H1 (cell line): ENCODE measurements at regions not wholly inside any gene's neighbourhood (a gene's known extent, or its start where the extent isn't known, plus 50 kb on each side); places are given as distances from the start of the nearest gene placed in this dataset.

ENCODE experiments used
- BCL11A ChIP-seq, 2 experiments: IDR thresholded peaks; one replicate each; pipeline ENCODE4 v1.6.1; 2011; ENCODE audit warnings: low read depth in 2 of 2, low read length in 2 of 2, mild to moderate bottlenecking in 2 of 2
- JUND ChIP-seq: IDR thresholded peaks from 2 replicates; pipeline ENCODE4 v1.6.1; 2011; ENCODE audit warnings: mild to moderate bottlenecking, improper control_type of control experiment, low read length
- POU5F1 ChIP-seq: IDR thresholded peaks from 2 replicates; pipeline ENCODE4 v1.6.1; 2011; ENCODE audit warnings: low read depth, mild to moderate bottlenecking, low read length, moderate library complexity
- SIRT6 ChIP-seq: IDR thresholded peaks from one replicate; pipeline ENCODE4 v1.7.1; 2012; ENCODE audit warnings: low read length, inconsistent platforms
- SRF ChIP-seq: IDR thresholded peaks from 2 replicates; pipeline ENCODE4 v1.6.1; 2011; ENCODE audit warnings: mild to moderate bottlenecking, low read depth, low read length, moderate library complexity
- TAF7 ChIP-seq: optimal IDR thresholded peaks from 2 replicates; pipeline ENCODE3; 2011; ENCODE audit warnings: low read depth, mild to moderate bottlenecking, inconsistent platforms, low read length, moderate library complexity, borderline replicate concordance
- TEAD4 ChIP-seq: IDR thresholded peaks from 2 replicates; pipeline ENCODE4 v1.6.1; 2012; ENCODE audit warnings: low read depth, low read length, inconsistent platforms, mixed read lengths

GRCh38 chr10:131554821-131555220 lies 243.3 kb upstream of the TCERG1L start (continued):
- no peak for TF ChIP-seq SIRT6
- no peak for TF ChIP-seq TEAD4
- no peak for TF ChIP-seq SRF
- no peak for TF ChIP-seq JUND
- no peak for TF ChIP-seq BCL11A (IDR thresholded peaks at IDR 0.05; ENCODE audit: low read depth in 2 of 2, low read length in 2 of 2)
- no peak for TF ChIP-seq TAF7
- no peak for TF ChIP-seq POU5F1
